ENCODE measurements at regions not wholly inside any gene's neighbourhood (a gene's known extent, or its start where the extent isn't known, plus 50 kb on each side); places are given as distances from the start of the nearest gene placed in this dataset.

- no peaks in the 10 kb centered on the region for H3K79me2 ChIP-seq (ENCODE audit: insufficient read depth, low read depth)
- H2AFZ ChIP-seq (ENCODE audit: low read depth), result no peak overlapping the region
- no peak for TF ChIP-seq CTCF (conservative IDR thresholded peaks at IDR 0.05; ENCODE audit: low read depth, low read length)
- H3K4me3 ChIP-seq (IDR thresholded peaks at IDR 0.05; ENCODE audit: insufficient read depth, low read depth, low read length), result no peak overlapping the region
- H3K9ac ChIP-seq, result no peak overlapping the region
- H4K20me1 ChIP-seq (ENCODE audit: insufficient read depth), result no peaks in the 10 kb centered on the region
- H3K27ac ChIP-seq, result no peak overlapping the region
- peaks cover 4% of the 10 kb centered on the region for H3K4me1 ChIP-seq (ENCODE audit: low read depth, poor library complexity, severe bottlenecking)
- no peak overlapping the region for H3K4me2 ChIP-seq
- H3K36me3 ChIP-seq (ENCODE audit: insufficient read depth), result no peaks in the 10 kb centered on the region
- no peaks in the 10 kb centered on the region for H3K27me3 ChIP-seq (ENCODE audit: insufficient read depth, low read depth)
Measured at GRCh38 chr9:682633-683508, 158.6 kb upstream of the DMRT1 start.

GRCh38 chr9:683509-684021 lies 157.9 kb upstream of the DMRT1 start:
- H2AFZ ChIP-seq (ENCODE audit: low read depth), result no peak overlapping the region
- H3K9ac ChIP-seq, result no peak overlapping the region
- H3K27ac ChIP-seq, result no peak overlapping the region
- H3K27me3 ChIP-seq (ENCODE audit: insufficient read depth, low read depth), result no peaks in the 10 kb centered on the region
- H3K4me1 ChIP-seq (ENCODE audit: low read depth, poor library complexity, severe bottlenecking), result no peaks in the 10 kb centered on the region
- H3K79me2 ChIP-seq (ENCODE audit: insufficient read depth, low read depth), result no peaks in the 10 kb centered on the region
- H4K20me1 ChIP-seq (ENCODE audit: insufficient read depth), result no peaks in the 10 kb centered on the region
- TF ChIP-seq CTCF (conservative IDR thresholded peaks at IDR 0.05; ENCODE audit: low read depth, low read length), result no peak
- H3K4me2 ChIP-seq, result no peak overlapping the region
- H3K36me3 ChIP-seq (ENCODE audit: insufficient read depth), result no peaks in the 10 kb centered on the region
- no peak overlapping the region for H3K4me3 ChIP-seq (IDR thresholded peaks at IDR 0.05; ENCODE audit: insufficient read depth, low read depth, low read length)

DNA sequence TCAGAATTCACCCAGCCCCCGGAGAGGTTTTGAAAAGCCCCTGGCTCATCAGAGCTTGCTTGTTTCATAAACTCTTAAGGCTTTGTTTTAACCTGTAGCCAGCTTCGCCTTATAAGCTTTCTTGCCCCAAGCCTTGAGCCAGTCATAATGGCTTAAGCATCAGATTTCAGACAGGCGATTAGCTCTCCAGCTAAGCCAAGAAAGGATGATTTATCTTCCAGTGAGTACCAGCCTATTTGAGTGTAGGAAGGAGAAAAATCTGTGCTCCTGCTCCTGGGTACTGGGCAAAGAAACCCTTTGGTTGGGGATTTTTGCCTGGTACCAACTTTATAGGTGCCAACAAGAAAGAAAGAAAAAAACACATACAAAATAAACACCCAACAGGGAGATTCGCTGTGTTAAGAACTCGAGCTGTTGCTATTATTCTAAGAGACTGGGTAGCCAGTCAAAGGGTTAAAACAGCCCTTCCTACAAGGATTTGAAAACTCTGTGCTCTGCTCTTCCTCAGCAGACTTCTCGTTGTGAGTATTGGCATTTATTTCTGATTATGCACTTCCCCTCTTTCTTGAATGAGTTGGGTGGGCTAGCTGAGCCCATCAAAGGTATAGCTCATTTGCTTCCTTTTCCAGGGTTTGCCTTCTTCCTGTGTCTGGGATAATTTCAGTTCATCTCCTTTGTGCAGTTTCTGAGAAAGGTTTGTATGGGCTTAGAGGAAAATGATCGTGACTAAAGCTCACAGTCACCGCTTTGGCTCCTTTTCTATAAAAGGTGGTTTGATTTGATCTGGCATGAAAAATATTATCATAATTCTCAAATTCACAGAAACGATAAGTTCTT lies 157.2 kb upstream of the DMRT1 start:
- Histone ChIP-seq H3K4me1 (ENCODE audit: low read depth, poor library complexity, severe bottlenecking) (no peaks in the 10 kb centered on the region), H3K27ac (no peak overlapping the region), H3K79me2 (ENCODE audit: insufficient read depth, low read depth) (no peaks in the 10 kb centered on the region), H4K20me1 (ENCODE audit: insufficient read depth) (no peaks in the 10 kb centered on the region), H3K4me3 (IDR thresholded peaks at IDR 0.05; ENCODE audit: insufficient read depth, low read depth, low read length) (no peak overlapping the region), H3K9ac (no peak overlapping the region), H3K4me2 (no peak overlapping the region), H3K36me3 (ENCODE audit: insufficient read depth) (no peaks in the 10 kb centered on the region), H3K27me3 (ENCODE audit: insufficient read depth, low read depth) (no peaks in the 10 kb centered on the region), H2AFZ (ENCODE audit: low read depth) (no peak overlapping the region)
- TF ChIP-seq CTCF (conservative IDR thresholded peaks at IDR 0.05; ENCODE audit: low read depth, low read length), result no peak

DNA sequence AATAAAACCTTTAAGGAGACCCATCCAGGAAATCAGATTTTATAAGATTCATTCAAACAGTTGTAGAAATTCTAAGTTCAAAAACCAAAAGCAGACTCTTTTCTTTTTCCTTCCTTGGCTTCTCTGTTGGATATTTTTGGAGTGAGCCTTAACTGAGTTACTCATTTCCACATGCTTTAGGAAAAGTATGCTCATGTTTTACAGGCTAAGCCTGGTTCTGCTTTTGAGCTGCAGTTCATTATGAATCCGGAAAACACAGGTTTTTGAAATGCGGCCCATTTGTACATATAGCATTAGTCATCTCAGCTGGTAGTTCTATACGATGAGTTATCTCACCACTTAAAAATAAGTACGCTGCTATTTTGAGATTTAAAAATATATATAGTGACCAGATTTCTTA lies 156.6 kb upstream of the DMRT1 start:
- H3K36me3 ChIP-seq (ENCODE audit: insufficient read depth), result no peaks in the 10 kb centered on the region
- no peak overlapping the region for H3K27ac ChIP-seq
- H3K27me3 ChIP-seq (ENCODE audit: insufficient read depth, low read depth), result no peaks in the 10 kb centered on the region
- no peak overlapping the region for H3K4me2 ChIP-seq
- no peaks in the 10 kb centered on the region for H3K4me1 ChIP-seq (ENCODE audit: low read depth, poor library complexity, severe bottlenecking)
- H3K79me2 ChIP-seq (ENCODE audit: insufficient read depth, low read depth), result no peaks in the 10 kb centered on the region
- no peak for TF ChIP-seq CTCF (conservative IDR thresholded peaks at IDR 0.05; ENCODE audit: low read depth, low read length)
- no peak overlapping the region for H3K9ac ChIP-seq
- H3K4me3 ChIP-seq (IDR thresholded peaks at IDR 0.05; ENCODE audit: insufficient read depth, low read depth, low read length), result no peak overlapping the region
- H2AFZ ChIP-seq (ENCODE audit: low read depth), result no peak overlapping the region
- no peaks in the 10 kb centered on the region for H4K20me1 ChIP-seq (ENCODE audit: insufficient read depth)

Measured in KMS-11 (cell line).